ENCODE measurements at regions not wholly inside any gene's neighbourhood (a gene's known extent, or its start where the extent isn't known, plus 50 kb on each side); places are given as distances from the start of the nearest gene placed in this dataset.

DNA sequence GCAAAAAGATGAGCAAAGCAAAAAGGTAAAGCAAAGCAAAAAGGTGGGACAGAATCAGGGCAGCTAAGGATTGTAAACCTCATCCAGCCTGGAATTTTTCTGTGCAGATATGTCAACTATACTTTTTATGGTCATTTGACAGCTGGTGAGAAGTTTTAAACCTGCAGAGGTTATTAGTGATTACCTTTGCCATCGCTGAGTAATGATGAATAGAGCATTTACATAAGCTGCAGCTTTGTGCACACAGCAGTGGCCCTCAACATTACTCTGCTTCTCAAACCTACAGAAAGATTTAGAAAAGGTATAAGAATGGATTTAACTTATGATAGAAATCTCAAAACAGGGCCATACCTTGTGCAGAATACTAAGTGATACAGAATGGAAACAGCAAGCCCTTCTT, 54.5 kb upstream of the C4orf54 start:
- DNase-seq, result no peak

DNA sequence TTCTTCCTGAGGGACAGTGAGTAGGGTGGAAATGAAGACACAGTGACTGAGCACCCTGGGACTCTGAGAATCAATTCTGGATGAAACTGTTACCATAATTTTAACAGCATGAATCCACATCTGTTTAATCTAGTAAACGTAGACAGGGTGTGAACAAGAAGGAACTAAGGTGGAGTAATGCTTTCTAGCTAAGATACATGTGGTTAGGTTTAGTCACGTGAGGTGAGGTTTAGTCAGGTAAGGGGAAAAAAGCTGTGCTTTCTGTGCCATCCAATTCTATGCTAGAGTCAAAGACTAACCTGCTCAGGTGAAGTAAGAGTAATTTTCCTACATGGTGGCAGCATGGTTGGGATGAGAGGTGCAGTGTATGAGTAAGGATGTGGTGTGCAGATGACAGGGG, 54.0 kb upstream of the C4orf54 start:
- DNase-seq, result no peak

DNA sequence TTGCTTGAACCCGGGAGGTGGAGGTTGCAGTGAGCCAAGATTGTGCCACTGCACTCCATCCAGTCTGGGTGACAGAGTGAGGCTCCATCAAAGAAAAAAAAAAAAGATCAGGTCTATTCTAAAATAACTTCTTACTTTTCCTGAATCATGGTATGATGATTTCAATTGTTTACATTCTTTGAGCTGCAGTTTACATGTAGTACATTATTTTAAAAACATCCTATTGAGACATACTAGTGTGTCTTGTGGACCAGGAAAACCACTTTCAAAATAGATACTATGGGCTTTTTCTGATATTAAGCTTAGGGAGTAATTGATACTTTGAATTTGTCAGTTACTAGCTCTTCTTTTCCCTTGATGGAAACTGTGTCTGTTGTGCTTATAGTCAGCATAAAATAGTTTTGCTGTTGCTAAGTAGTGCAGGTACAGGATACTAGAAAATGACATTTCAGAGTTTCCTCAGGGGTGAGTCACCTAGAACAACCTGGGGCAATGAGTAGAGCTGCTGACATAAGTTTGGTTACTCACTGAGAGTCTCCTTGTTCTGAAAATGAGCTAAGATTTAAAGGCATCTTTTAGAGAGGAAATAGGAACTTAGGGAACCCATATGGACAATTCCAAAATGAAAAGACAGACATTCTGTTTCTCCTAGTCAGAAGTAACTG, 53.2 kb upstream of the C4orf54 start:
- no peak for DNase-seq

DNA sequence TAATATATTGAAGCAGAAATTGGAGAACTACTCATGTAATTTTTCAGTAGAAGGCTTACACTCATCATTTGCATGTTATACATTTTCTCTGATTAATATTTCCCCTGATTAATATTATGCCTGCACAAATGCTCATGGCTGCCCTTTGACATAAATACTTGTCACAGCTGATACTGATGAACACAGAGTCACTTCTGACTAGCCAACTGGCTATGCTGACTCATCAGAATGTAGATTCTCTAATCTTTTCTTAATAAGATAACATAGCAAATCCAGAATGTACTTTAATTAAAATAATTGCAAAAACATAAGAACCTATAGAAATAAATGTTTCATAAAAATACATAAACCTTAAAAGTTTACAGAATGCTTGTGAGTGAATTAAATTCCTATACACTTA, 52.4 kb upstream of the C4orf54 start:
- DNase-seq, result no peak

DNA sequence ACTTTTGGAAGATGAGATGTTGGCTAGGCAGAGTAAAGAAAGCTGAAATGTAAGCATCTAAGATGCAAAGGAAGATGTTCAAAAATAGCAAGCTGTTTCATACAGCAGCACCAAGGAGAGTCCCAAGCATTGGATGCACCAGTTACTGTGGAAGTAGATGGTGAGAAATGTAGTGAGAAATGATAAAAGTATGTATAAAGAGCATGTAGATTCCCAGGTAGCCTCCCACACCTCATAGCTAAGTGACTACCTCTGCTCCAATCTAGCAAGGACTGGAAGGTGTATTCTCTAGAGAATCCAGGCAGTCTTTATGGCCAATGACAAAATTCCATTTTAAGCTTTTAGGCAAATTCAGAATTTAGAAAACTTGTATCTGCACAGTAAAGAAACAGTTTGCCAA, 50.9 kb upstream of the C4orf54 start:
- no peak for DNase-seq
